A549 (cell line): ENCODE measurements at regions not wholly inside any gene's neighbourhood (a gene's known extent, or its start where the extent isn't known, plus 50 kb on each side); places are given as distances from the start of the nearest gene placed in this dataset.

ENCODE experiments used
- ATAC-seq, 2 experiments: fragments of 200-7000 bp in 1 of 2; fragments of >200 bp in 1 of 2; cut with Nextera tagmentation in 1 of 2; cut with Tn5 transposase in 1 of 2; 3 replicates each; pipeline versions ENCODE4 v1.8.0 to v1.9.1; 2018 to 2020; ENCODE audit warnings: mild to moderate bottlenecking in 1 of 2, moderate library complexity in 1 of 2
- CTCF ChIA-PET: fragments of 300-600 bp; sonication (Branson Sonifier 250); formaldehyde crosslinking; extraction: SDS; loops from one replicate; lab custom pipeline; 2021; ENCODE audit warnings: antibody characterized with exemption, inconsistent platforms; lab: Yijun Ruan, JAX
- POLR2A ChIA-PET: fragments of 350-600 bp; formaldehyde crosslinking; extraction: SDS; loops from one replicate; lab custom pipeline; 2021; ENCODE audit warnings: antibody characterized with exemption, inconsistent platforms; lab: Yijun Ruan, JAX
- DNase-seq, 2 experiments: peaks; one replicate each; pipeline versions ENCODE4 v3.0.0 to v3.0.0-alpha.2; 2011 to 2016; ENCODE audit warnings: low read depth in 1 of 2, low spot score in 1 of 2
- FAIRE-seq: peaks from 2 replicates; lab custom pipeline; 2011; peaks lifted over from hg19 to GRCh38; lab: Jason Lieb, UNC
- H3K27ac ChIP-seq, 2 experiments: fragments of >200 bp; sonication (Bioruptor Twin); formaldehyde crosslinking; 3 replicates each; pipeline ENCODE4 v1.5.1; 2016 to 2017
- H3K4me1 ChIP-seq: fragments of >200 bp; sonication (Bioruptor Twin); formaldehyde crosslinking; 3 replicates; pipeline ENCODE4 v1.6.1; 2016
- H3K4me2 ChIP-seq: fragments of >200 bp; sonication (Bioruptor Twin); formaldehyde crosslinking; 3 replicates; pipeline ENCODE4 v1.6.1; 2016
- H3K4me3 ChIP-seq: fragments of >200 bp; sonication (Bioruptor Twin); formaldehyde crosslinking; 3 replicates; pipeline ENCODE4 v1.5.1; 2016
- H3K9me3 ChIP-seq: fragments of >200 bp; sonication (Bioruptor Twin); formaldehyde crosslinking; 3 replicates; pipeline ENCODE4 v1.6.1; 2016
- ATOH8 ChIP-seq: fragments of 250-450 bp; sonication (Bioruptor Pico); IDR thresholded peaks from 2 replicates; pipeline ENCODE4 v1.5.0; 2020; ENCODE audit warnings: low read depth, mild to moderate bottlenecking, moderate library complexity
- BCL3 ChIP-seq: fragments of >200 bp; sonication (Bioruptor Twin); formaldehyde crosslinking; IDR thresholded peaks from 3 replicates; pipeline ENCODE4 v1.6.1; 2016
- BHLHE40 ChIP-seq: IDR thresholded peaks from 2 replicates; pipeline ENCODE4 v1.6.1; 2012; ENCODE audit warnings: low read depth, low read length, inconsistent platforms
- CBX2 ChIP-seq: fragments of 200-600 bp; sonication (generic); IDR thresholded peaks from 2 replicates; pipeline ENCODE4 v1.6.1; 2016; ENCODE audit warnings: low read depth, mild to moderate bottlenecking, borderline replicate concordance
- CEBPB ChIP-seq, 2 experiments: fragments of >200 bp in 1 of 2; sonication (Bioruptor Twin) in 1 of 2; formaldehyde crosslinking in 1 of 2; IDR thresholded peaks; 2 replicates each; pipeline ENCODE4 v1.6.1; 2012 to 2016
- EHF ChIP-seq: fragments of 250-450 bp; sonication (Bioruptor Pico); IDR thresholded peaks from 2 replicates; pipeline ENCODE4 v1.5.0; 2020; ENCODE audit warnings: mild to moderate bottlenecking
- FOSB ChIP-seq: fragments of 250-450 bp; sonication (Bioruptor Pico); IDR thresholded peaks from 2 replicates; pipeline ENCODE4 v1.5.0; 2020; ENCODE audit warnings: mild to moderate bottlenecking, moderate library complexity
- HDAC2 ChIP-seq: fragments of 200-600 bp; sonication (generic); IDR thresholded peaks from 2 replicates; pipeline ENCODE4 v1.6.1; 2016
- HEYL ChIP-seq: fragments of 250-450 bp; sonication (Bioruptor Pico); IDR thresholded peaks from 2 replicates; pipeline ENCODE4 v1.8.0; 2021; ENCODE audit warnings: mild to moderate bottlenecking, moderate library complexity
- HMGXB4 ChIP-seq: fragments of 250-450 bp; sonication (Bioruptor Pico); IDR thresholded peaks from 2 replicates; pipeline ENCODE4 v1.5.0; 2021; ENCODE audit warnings: mild to moderate bottlenecking, moderate library complexity, borderline replicate concordance
- HOXB5 ChIP-seq: fragments of 250-450 bp; sonication (Bioruptor Pico); IDR thresholded peaks from 2 replicates; pipeline ENCODE4 v1.5.0; 2020; ENCODE audit warnings: mild to moderate bottlenecking, moderate library complexity
- JUNB ChIP-seq: fragments of >200 bp; sonication (Bioruptor Twin); formaldehyde crosslinking; IDR thresholded peaks from 2 replicates; pipeline ENCODE4 v1.6.1; 2016
- NFE2L2 ChIP-seq: fragments of 150-350 bp; conservative IDR thresholded peaks from 2 replicates; pipeline ENCODE4 v1.6.1; 2014; ENCODE audit warnings: low read length
- REST ChIP-seq: fragments of 200-600 bp; sonication (generic); IDR thresholded peaks from 2 replicates; pipeline ENCODE4 v1.6.1; 2016; ENCODE audit warnings: antibody characterized with exemption, mild to moderate bottlenecking, moderate library complexity
- RNF2 ChIP-seq: fragments of 200-600 bp; sonication (generic); IDR thresholded peaks from 2 replicates; pipeline ENCODE4 v1.6.1; 2016; ENCODE audit warnings: low read depth, mild to moderate bottlenecking, antibody characterized with exemption, moderate library complexity, borderline replicate concordance
- SREBF2 ChIP-seq: fragments of 450-650 bp; IDR thresholded peaks from 2 replicates; pipeline ENCODE4 v1.6.1; 2014; ENCODE audit warnings: mild to moderate bottlenecking, moderate library complexity
- TFCP2L1 ChIP-seq: fragments of 250-450 bp; sonication (Bioruptor Pico); IDR thresholded peaks from 2 replicates; pipeline ENCODE4 v1.5.0; 2021; ENCODE audit warnings: mild to moderate bottlenecking
- TP53 ChIP-seq: fragments of 250-450 bp; sonication (Bioruptor Pico); IDR thresholded peaks from 2 replicates; pipeline ENCODE4 v1.5.0; 2021; ENCODE audit warnings: mild to moderate bottlenecking, moderate library complexity
- WGBS: methylation state at CpG from one replicate; pipeline ENCODE4 v1.1.6; 2017; ENCODE audit errors: missing lambda C conversion rate; 5-methylcytosine and 5-hydroxymethylcytosine counted together
- TF ChIP-seq, protein P1 (sequence below): fragments of >200 bp; sonication (Bioruptor Twin); formaldehyde crosslinking; IDR thresholded peaks from 3 replicates; pipeline ENCODE4 v1.5.1; 2016
- TF ChIP-seq, protein P2 (sequence below): IDR thresholded peaks from 2 replicates; pipeline ENCODE4 v1.6.1; 2012; ENCODE audit warnings: low read depth, borderline replicate concordance

DNA sequence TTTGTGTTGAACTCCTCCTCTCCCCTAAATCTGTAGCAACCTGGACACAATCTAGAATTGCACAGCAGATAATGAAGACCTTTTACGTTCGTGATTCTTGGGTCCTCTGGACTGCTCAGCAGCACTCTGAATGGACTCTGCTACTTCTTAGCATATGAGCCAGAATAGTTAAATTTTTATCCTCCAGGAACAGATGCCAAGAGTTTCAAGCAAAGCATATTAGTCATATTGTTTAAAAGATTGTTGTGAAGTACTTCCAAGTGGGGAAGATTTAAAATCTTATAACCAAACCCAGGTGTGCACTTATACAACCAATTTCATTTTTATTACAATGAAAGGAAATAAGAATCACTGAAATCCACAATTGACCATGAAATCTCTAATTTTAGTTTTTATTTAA, 118.9 kb upstream of the EXOC2 start:
- no peak for DNase-seq
- Histone ChIP-seq H3K27ac (no peak overlapping the region), H3K4me2 (no peak overlapping the region), H3K9me3 (no peaks in the 10 kb centered on the region), H3K4me3 (no peak overlapping the region), H3K4me1 (no peaks in the 10 kb centered on the region; the same call in 2 of the 3 replicates)
- TF ChIP-seq HOXB5 (CRISPR knock-in tag) = no peak
- 58% methylated on average over 2 of the region's 2 CpGs for WGBS
- POLR2A ChIA-PET = no interaction called here
- no peak for FAIRE-seq
- CTCF ChIA-PET = interaction anchor here (3.8 kb wide), 1 partner anchor 14 kb away, joined by 12 read pairs; no protein-coding TSS in a partner anchor
- ATAC-seq = no peak

- no peak for DNase-seq
- no peaks in the 10 kb centered on the region; the same call in 2 of the 3 replicates for H3K4me1 ChIP-seq
- POLR2A ChIA-PET = no interaction called here
- WGBS = 79% methylated on average over 1 of the region's 1 CpG
- H3K4me3 ChIP-seq = no peak overlapping the region
- TF ChIP-seq RNF2 = no peak
- no peak for TF ChIP-seq JUNB
- no peak for TF ChIP-seq SREBF2
- TF ChIP-seq REST = no peak
- no peak for TF ChIP-seq HEYL
- TF ChIP-seq EHF = no peak
- TF ChIP-seq HMGXB4 = no peak
- TF ChIP-seq TFCP2L1 (CRISPR knock-in tag) = no peak
- TF ChIP-seq CEBPB (IDR thresholded peaks at IDR 0.05) = no peak
- no peak for TF ChIP-seq NFE2L2
- no peak for TF ChIP-seq TP53 (CRISPR knock-in tag)
- TF ChIP-seq BHLHE40 = no peak
- TF ChIP-seq, protein P1, sequence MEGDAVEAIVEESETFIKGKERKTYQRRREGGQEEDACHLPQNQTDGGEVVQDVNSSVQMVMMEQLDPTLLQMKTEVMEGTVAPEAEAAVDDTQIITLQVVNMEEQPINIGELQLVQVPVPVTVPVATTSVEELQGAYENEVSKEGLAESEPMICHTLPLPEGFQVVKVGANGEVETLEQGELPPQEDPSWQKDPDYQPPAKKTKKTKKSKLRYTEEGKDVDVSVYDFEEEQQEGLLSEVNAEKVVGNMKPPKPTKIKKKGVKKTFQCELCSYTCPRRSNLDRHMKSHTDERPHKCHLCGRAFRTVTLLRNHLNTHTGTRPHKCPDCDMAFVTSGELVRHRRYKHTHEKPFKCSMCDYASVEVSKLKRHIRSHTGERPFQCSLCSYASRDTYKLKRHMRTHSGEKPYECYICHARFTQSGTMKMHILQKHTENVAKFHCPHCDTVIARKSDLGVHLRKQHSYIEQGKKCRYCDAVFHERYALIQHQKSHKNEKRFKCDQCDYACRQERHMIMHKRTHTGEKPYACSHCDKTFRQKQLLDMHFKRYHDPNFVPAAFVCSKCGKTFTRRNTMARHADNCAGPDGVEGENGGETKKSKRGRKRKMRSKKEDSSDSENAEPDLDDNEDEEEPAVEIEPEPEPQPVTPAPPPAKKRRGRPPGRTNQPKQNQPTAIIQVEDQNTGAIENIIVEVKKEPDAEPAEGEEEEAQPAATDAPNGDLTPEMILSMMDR = no peak
- no peak for TF ChIP-seq HDAC2
- no peak for TF ChIP-seq FOSB
- no peak for TF ChIP-seq CBX2
- TF ChIP-seq, protein P2, sequence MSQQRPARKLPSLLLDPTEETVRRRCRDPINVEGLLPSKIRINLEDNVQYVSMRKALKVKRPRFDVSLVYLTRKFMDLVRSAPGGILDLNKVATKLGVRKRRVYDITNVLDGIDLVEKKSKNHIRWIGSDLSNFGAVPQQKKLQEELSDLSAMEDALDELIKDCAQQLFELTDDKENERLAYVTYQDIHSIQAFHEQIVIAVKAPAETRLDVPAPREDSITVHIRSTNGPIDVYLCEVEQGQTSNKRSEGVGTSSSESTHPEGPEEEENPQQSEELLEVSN = no peak
- no peak for TF ChIP-seq BCL3
- TF ChIP-seq ATOH8 (CRISPR knock-in tag) = no peak
- H3K27ac ChIP-seq = no peak overlapping the region
- H3K4me2 ChIP-seq = no peak overlapping the region
- H3K9me3 ChIP-seq = no peaks in the 10 kb centered on the region
- CTCF ChIA-PET = no interaction called here
- FAIRE-seq = no peak
- no peak for ATAC-seq
Observed at GRCh38 chr6:811191-811590, 118.3 kb upstream of the EXOC2 start.
